GM18517 (cell line): ENCODE measurements at regions not wholly inside any gene's neighbourhood (a gene's known extent, or its start where the extent isn't known, plus 50 kb on each side); places are given as distances from the start of the nearest gene placed in this dataset.

Source experiments
- ATAC-seq: cut with Tn5 transposase; IDR thresholded peaks from one replicate; pipeline ENCODE4 v1.9.1; 2021; ENCODE audit warnings: mild to moderate bottlenecking, moderate library complexity; ENCODE audit not compliant: unreplicated experiment

- no peak for ATAC-seq
Measured at GRCh38 chr1:163870666-163871065, 548.9 kb downstream of the NUF2 start.

DNA sequence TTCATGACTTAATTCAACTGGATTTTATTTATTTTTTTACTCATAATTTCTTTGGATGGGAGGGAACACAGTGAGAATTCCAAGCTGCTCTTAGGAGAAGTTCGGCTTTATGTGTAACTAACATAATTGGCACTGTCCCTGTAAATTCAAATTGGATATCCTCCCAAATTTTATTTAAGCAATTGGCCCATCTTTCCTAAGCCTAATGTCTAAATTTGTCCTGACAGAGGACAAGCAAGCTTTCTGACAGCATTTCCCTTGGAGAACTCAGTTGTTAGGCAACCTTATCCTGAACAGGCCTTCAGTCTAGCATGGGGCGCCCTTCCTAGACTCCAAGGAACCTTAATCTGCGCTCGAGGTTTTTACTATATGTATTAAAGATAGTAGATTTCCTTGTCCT is 550.3 kb downstream of the NUF2 start:
- no peak for ATAC-seq

DNA sequence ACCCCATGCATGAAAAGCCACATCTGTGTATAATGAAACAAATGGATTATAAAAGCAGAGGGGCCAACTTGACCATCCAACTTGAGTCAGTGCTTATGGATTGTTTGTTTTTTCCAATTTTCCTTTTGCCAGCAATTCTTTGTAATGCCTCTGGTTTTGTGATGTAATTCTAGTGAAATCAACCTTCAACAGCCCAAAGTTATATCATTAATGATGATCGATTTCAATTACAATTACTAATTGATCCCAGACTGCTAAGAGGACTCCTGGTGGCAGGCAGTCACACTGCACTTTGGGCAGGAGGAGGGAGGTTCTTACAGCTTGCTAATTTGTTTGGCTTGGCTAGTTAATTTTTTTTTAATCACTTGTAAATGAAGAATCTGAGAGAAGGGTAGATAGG is 552.3 kb downstream of the NUF2 start:
- no peak for ATAC-seq

DNA sequence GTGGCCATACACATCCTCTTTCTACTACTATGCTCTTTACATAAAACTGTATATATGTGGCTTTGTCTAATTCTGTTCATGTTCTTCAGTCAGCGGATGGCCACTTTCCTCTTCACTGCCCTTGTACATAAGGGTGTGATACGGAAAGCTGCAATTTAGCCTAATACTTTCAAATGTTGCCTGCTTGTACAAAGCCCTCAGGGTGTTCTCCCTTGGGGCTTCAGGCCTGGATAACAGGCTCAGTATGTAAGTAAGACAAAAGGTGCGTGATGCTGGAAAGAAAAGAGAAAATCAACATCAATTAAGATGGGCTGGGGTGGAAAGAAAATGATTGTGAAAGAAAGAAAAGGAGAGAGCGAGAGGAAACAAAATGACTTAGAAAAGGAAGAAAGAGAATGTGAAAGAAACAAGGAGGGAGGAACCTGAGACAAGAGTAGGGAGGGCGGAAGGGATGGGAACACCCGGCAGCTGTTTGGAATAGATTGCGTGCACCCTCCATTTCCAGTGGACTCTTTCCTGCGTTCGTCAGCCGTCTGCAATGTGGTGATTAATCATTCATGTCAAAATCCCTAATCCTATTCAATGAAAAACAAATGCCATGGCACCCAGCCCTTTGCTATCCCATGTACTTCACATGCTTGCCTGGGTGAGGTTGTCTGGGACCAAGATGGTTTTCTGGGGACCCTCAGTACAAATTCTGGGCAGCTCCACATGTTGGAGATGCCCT is 553.6 kb downstream of the NUF2 start:
- ATAC-seq, result no peak

DNA sequence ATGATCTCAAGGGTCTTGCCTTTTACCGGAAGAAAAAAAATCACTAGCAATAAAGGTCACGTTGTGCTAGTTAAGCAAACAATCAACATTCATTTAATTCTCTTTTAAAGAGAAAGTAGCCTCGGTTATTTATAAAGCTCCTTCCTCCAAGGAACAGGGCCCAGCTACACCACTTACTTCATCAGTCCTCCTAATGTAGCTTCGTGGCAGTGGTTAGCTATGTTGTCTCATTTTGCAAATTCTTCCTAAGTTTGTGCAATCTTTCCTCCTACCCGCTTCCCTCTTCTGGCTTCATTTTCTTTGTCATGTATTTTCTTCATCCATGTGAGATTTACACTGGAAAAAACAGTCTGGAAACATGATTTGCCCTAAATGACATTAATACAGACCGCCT is 554.2 kb downstream of the NUF2 start:
- ATAC-seq, result no peak

- ATAC-seq, result no peak
Measured at GRCh38 chr1:163876546-163876945, 554.8 kb downstream of the NUF2 start.

- no peak for ATAC-seq
Measured at GRCh38 chr1:163877016-163877415, 555.3 kb downstream of the NUF2 start.

GRCh38 chr1:163885510-163885909 is 563.8 kb downstream of the NUF2 start:
- ATAC-seq, result no peak

DNA sequence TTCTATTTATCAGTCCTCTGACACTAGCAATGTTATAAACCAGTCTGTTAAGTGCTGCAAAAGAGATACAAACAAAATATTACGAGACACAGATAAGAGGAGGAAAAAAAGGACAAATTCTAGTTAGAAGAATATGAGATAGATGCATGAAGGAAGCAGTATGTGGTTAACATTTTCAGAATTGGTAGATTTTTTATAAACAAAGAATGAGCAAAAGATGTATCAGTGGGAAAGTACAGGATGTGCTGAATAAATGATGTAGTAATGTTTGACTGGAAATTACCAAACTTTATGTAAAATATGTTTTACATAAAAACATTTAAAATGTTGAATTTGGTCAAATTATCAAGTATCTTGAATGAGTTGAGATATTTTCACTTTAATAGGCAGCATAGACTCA is 574.2 kb downstream of the NUF2 start:
- no peak for ATAC-seq

DNA sequence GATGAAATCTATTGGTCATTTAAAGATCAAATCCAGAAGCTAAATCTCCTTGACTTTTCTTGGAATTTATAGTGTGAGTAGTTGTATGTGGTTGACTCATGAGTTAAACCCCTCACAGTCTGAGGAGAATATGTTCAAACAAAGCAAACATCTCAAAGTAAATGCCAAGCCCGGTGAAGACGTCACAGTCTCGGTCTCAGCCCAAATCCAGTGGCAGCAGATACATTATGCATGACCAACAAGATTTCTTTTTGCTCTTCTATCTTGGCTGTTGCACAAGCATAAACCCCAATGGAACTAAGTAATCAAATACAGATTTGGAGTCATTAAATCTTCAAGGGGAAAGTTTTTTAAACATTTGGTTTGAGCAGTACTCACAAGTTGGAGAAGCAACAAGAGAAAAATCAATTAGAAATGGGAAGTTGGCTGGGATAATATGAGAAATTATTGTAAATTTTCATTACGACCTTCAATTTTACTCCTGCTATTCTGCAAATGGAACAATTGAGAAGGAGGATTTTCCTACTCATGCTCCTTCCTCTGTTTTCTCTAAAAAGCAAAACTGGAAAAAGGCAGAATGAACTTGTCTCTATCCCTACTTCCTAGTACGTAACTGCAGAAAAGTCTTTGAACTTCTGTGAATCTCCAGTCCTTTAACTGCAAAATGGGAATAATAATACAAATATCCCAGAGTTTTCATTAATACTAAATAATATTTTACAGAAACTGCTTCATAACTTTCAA is 575.8 kb downstream of the NUF2 start:
- ATAC-seq, result no peak

GRCh38 chr1:163906283-163906682 is 584.5 kb downstream of the NUF2 start:
- ATAC-seq, result no peak

DNA sequence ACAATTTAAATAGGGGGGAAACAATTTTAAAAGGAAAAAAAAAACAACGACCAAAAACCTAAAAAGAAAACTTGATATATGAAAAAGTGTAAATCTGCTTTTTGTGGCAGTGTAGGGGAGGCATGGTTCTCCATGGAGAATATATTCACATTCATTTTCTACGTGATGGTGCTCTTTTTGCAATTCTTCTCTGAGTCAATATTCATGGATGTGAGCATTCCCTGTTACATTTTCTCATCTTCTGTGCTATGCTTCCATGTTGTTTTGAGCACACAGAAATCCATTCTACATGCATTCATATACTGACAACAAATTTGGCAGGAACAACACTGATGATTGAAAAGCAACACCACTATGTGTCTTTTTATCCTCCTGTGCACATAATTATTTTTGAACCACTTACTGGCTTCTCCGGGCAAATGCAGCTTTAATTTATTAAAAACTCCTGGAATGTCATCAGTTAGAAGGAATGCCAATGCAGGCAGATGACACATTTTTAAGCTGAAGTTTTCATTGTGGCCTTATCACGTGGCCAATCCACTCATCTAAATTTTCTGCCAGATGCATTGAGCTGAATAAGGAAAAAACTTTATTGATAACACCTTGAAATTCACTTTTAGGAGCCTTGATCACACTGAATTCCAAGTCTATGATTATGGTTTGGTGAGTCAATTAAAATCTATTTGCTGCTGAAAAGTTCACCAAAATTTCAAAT is 590.6 kb downstream of the NUF2 start:
- ATAC-seq, result no peak

DNA sequence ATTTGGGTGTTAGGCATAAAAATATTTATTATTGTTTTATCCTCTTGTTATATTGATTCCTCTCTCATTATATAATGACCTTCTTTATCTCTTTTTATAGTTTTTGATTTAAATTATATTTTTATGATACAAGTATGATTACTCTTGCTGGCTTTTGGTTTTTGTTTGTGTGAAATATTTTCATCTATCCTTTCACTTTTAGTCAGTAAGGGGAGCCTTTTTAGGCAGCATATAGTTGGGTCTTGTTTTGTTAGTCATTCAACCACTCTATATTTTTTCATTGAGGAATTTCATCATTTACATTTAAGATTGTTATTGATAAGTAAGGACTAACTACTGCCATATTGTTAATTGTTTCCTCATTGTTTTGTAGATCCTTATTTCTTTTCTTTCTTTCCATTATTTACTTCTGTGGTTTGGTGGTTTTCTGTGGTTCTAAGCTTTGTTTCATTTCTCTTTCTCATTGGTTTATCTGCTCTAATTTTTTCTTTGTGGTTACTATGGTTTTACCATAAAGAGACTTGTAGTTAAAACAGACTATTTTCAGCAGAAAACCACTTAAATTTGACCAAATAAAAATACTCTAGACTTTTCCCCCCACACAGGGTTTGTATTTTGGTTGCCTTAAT is 593.1 kb downstream of the NUF2 start:
- ATAC-seq, result peak; percentile 70

DNA sequence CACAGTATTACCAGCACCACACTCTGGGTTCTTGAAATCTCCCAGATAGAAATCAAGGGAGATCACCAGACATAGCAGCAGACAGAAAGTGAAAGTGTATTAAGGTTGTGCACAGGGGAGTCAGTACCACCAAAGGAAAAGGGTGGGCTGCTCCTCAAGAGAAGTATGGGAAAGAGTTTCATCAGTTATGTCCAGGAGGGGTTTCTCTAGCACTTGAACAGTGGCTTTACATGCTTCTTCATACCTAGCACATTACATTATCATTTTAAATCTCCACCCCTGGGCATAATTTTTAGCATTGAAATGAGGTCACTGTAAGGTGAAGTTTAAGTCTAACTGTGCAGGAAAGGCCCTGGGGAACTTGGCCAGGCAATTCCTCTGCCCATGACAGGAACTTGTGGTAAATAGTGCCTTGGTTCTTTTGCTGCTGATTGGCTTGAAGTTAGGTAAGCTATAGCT is 601.0 kb downstream of the NUF2 start:
- peak; percentile 82 for ATAC-seq

GRCh38 chr1:163924041-163924440 is 602.3 kb downstream of the NUF2 start:
- ATAC-seq, result no peak

DNA sequence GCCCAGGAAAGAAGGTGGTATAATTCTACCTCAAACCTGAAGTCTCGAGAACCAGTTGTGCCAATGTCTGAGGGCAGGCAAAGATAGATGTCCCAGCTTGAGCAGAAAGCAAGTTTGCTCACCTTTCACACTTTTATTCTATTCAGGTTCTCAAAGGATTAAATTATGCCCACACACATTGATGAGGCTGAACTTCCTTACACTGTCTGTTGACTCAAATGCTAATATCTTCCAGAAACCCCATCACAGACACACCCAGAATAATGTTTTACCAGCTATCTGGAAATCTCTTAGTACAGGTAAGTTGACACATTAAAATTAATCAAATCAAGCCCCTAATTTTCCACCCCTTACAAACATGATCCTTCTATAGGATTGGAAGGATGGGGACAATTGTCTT is 605.7 kb downstream of the NUF2 start:
- no peak for ATAC-seq

DNA sequence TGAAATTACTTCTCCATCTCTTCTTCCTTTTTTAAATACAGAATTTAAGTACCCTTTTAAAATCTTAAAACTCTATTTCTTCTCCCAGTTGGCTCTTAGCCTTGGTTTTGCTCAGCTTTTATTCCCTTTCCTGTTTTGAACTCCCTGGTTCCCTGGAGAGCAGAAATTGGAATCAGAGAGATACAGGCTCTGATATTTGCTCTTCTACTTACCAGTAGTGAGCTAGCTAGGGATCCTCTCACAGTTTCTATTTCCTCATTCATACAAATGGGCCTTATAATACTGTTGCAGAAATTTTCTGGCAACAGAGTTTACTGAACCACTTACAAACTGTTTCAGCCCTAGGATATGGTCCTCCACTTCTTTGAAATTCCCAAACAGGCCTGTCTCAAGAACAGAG is 606.3 kb downstream of the NUF2 start:
- ATAC-seq, result no peak

GRCh38 chr1:163928651-163929050 is 606.9 kb downstream of the NUF2 start:
- no peak for ATAC-seq

DNA sequence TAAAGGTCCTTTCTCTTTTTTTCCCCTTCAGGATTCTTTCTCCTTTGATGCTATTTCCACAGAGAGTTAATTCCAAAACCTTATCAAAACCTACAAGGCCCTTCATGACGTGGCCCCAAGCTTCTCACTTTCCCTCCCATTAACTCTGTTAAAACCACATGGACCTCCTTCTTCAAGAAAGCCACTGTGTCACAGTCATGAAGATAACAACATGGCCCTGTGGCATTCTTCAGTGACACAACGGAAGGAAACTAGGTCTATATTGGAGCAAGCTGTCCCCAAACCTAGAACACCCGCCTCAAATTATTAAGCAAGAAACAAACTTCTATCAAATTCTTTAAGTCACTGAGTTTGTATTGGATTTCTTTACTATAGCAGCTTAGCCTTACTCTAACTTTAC is 611.1 kb downstream of the NUF2 start:
- ATAC-seq, result no peak

- ATAC-seq, result no peak
Measured at GRCh38 chr1:163933437-163933836, 611.7 kb downstream of the NUF2 start.

GRCh38 chr1:163935738-163936374 is 614.1 kb downstream of the NUF2 start:
- no peak for ATAC-seq
